ENCODE measurements at regions not wholly inside any gene's neighbourhood (a gene's known extent, or its start where the extent isn't known, plus 50 kb on each side); places are given as distances from the start of the nearest gene placed in this dataset.

- no peaks in the 10 kb centered on the region for H3K9me3 ChIP-seq (ENCODE audit: insufficient read depth, low read length)
- no peaks in the 10 kb centered on the region for H3K79me2 ChIP-seq (ENCODE audit: insufficient read depth, low read length)
Observed at GRCh38 chr1:218865591-218865990, 308.1 kb upstream of the LYPLAL1 start.

GRCh38 chr1:218866507-218866906, 307.2 kb upstream of the LYPLAL1 start:
- no peak overlapping the region for H3K4me2 ChIP-seq (ENCODE audit: low read depth, low read length, poor library complexity, severe bottlenecking)
- no peaks in the 10 kb centered on the region for H3K9me2 ChIP-seq (replicated peaks; ENCODE audit: insufficient read depth, low read length)
- no peak overlapping the region for H3K9ac ChIP-seq (ENCODE audit: low read length)
- no peaks in the 10 kb centered on the region for H3K9me3 ChIP-seq (ENCODE audit: insufficient read depth, low read length)
- H3K4me3 ChIP-seq (ENCODE audit: insufficient read depth, low read length, poor library complexity, severe bottlenecking), result no peak overlapping the region
- H3F3A ChIP-seq (ENCODE audit: insufficient read depth), result no peaks in the 10 kb centered on the region
- H2AFZ ChIP-seq (ENCODE audit: low read depth, low read length, severe bottlenecking), result no peak overlapping the region
- H3K36me3 ChIP-seq (ENCODE audit: low read length), result no peaks in the 10 kb centered on the region
- TF ChIP-seq CTCF (IDR thresholded peaks at IDR 0.05; ENCODE audit: insufficient read depth, low read length, poor library complexity, severe bottlenecking) (no peak), EZH2phosphoT487 (conservative IDR thresholded peaks at IDR 0.05; ENCODE audit: low read length) (no peak)
- no peaks in the 10 kb centered on the region for H4K20me1 ChIP-seq (ENCODE audit: low read depth, low read length)
- no peak overlapping the region for H3K27ac ChIP-seq (ENCODE audit: low read depth, low read length)
- no peaks in the 10 kb centered on the region for H3K79me2 ChIP-seq (ENCODE audit: insufficient read depth, low read length)
- H3K27me3 ChIP-seq (ENCODE audit: low read length), result no peaks in the 10 kb centered on the region

More at GRCh38 chr1:218865591-218865990, 308.1 kb upstream of the LYPLAL1 start:
- no peaks in the 10 kb centered on the region for H3K9me2 ChIP-seq (replicated peaks; ENCODE audit: insufficient read depth, low read length)
- no peak for TF ChIP-seq EZH2phosphoT487 (conservative IDR thresholded peaks at IDR 0.05; ENCODE audit: low read length)
- TF ChIP-seq CTCF (IDR thresholded peaks at IDR 0.05; ENCODE audit: insufficient read depth, low read length, poor library complexity, severe bottlenecking), result no peak
- no peaks in the 10 kb centered on the region for H3K27me3 ChIP-seq (ENCODE audit: low read length)
- no peaks in the 10 kb centered on the region for H3K36me3 ChIP-seq (ENCODE audit: low read length)
- H3F3A ChIP-seq (ENCODE audit: insufficient read depth), result no peaks in the 10 kb centered on the region
- H3K4me3 ChIP-seq (ENCODE audit: insufficient read depth, low read length, poor library complexity, severe bottlenecking), result no peak overlapping the region
- H3K27ac ChIP-seq (ENCODE audit: low read depth, low read length), result no peak overlapping the region
- no peaks in the 10 kb centered on the region for H4K20me1 ChIP-seq (ENCODE audit: low read depth, low read length)
- no peak overlapping the region for H2AFZ ChIP-seq (ENCODE audit: low read depth, low read length, severe bottlenecking)
- no peak overlapping the region for H3K9ac ChIP-seq (ENCODE audit: low read length)
- no peak overlapping the region for H3K4me2 ChIP-seq (ENCODE audit: low read depth, low read length, poor library complexity, severe bottlenecking)

- TF ChIP-seq EZH2phosphoT487 (conservative IDR thresholded peaks at IDR 0.05; ENCODE audit: low read length), result no peak
- TF ChIP-seq CTCF (IDR thresholded peaks at IDR 0.05; ENCODE audit: insufficient read depth, low read length, poor library complexity, severe bottlenecking), result no peak
- Histone ChIP-seq H3K4me3 (ENCODE audit: insufficient read depth, low read length, poor library complexity, severe bottlenecking) (no peak overlapping the region), H4K20me1 (ENCODE audit: low read depth, low read length) (no peaks in the 10 kb centered on the region), H3K79me2 (ENCODE audit: insufficient read depth, low read length) (no peaks in the 10 kb centered on the region), H3K27ac (ENCODE audit: low read depth, low read length) (no peak overlapping the region), H3K27me3 (ENCODE audit: low read length) (no peaks in the 10 kb centered on the region), H3F3A (ENCODE audit: insufficient read depth) (no peaks in the 10 kb centered on the region), H3K4me2 (ENCODE audit: low read depth, low read length, poor library complexity, severe bottlenecking) (no peak overlapping the region), H3K9me3 (ENCODE audit: insufficient read depth, low read length) (no peaks in the 10 kb centered on the region), H3K36me3 (ENCODE audit: low read length) (no peaks in the 10 kb centered on the region), H3K9ac (ENCODE audit: low read length) (no peak overlapping the region), H3K9me2 (replicated peaks; ENCODE audit: insufficient read depth, low read length) (no peaks in the 10 kb centered on the region), H2AFZ (ENCODE audit: low read depth, low read length, severe bottlenecking) (no peak overlapping the region)
Observed at GRCh38 chr1:218867066-218867465, 306.6 kb upstream of the LYPLAL1 start.
